A673 (cell line): ENCODE measurements at regions not wholly inside any gene's neighbourhood (a gene's known extent, or its start where the extent isn't known, plus 50 kb on each side); places are given as distances from the start of the nearest gene placed in this dataset.

Source experiments
- BruUV-seq: library from RNA; stranded (reverse); fragments of 400-500 nt; replicated peaks from 2 replicates; lab custom pipeline; 2021; lab: Mats Ljungman, UMichigan
- CTCF ChIA-PET: fragments of 300-600 bp; sonication (Branson Sonifier 250); formaldehyde crosslinking; loops from one replicate; lab custom pipeline; 2022; ENCODE audit warnings: antibody characterized with exemption; lab: Charles Lee
- POLR2A ChIA-PET: fragments of 300-600 bp; sonication (Branson Sonifier 250); formaldehyde crosslinking; loops from one replicate; lab custom pipeline; 2022; ENCODE audit warnings: antibody characterized with exemption; ENCODE audit not compliant: low non-redundant PET; lab: Charles Lee
- DNase-seq: peaks from one replicate; pipeline ENCODE4 v3.0.0-alpha.2; 2015; ENCODE audit warnings: low spot score
- H3K27ac ChIP-seq: fragments of 200-600 bp; sonication (generic); 2 replicates; pipeline ENCODE4 v1.5.1; 2016; ENCODE audit warnings: mixed run types, low read depth, mild to moderate bottlenecking, mixed read lengths, antibody characterized with exemption, low read length; ENCODE audit not compliant: poor library complexity, severe bottlenecking
- H3K27me3 ChIP-seq: fragments of 200-600 bp; sonication (generic); replicated peaks from 2 replicates; pipeline ENCODE4 v1.6.1; 2017; ENCODE audit warnings: mixed run types, low read depth, mild to moderate bottlenecking, mixed read lengths, antibody characterized with exemption, low read length; ENCODE audit not compliant: insufficient read depth, poor library complexity
- H3K36me3 ChIP-seq: fragments of 200-600 bp; sonication (generic); 2 replicates; pipeline ENCODE4 v1.6.1; 2016; ENCODE audit warnings: mixed run types, mild to moderate bottlenecking, mixed read lengths, antibody characterized with exemption, low read length; ENCODE audit not compliant: insufficient read depth, poor library complexity, severe bottlenecking
- H3K4me1 ChIP-seq: fragments of 200-600 bp; sonication (generic); 2 replicates; pipeline ENCODE4 v1.6.1; 2017; ENCODE audit warnings: mixed run types, mild to moderate bottlenecking, mixed read lengths, antibody characterized with exemption, low read length; ENCODE audit not compliant: insufficient read depth, poor library complexity, severe bottlenecking
- H3K4me3 ChIP-seq: fragments of 200-600 bp; sonication (generic); 2 replicates; pipeline ENCODE4 v1.5.1; 2016; ENCODE audit warnings: low read depth, mixed run types, mild to moderate bottlenecking, mixed read lengths, low read length; ENCODE audit not compliant: poor library complexity, severe bottlenecking
- H3K9me3 ChIP-seq: fragments of 200-600 bp; sonication (generic); 2 replicates; pipeline ENCODE4 v1.6.1; 2016; ENCODE audit warnings: mixed run types, low read depth, mild to moderate bottlenecking, mixed read lengths, antibody characterized with exemption, low read length; ENCODE audit not compliant: poor library complexity, severe bottlenecking
- CTCF ChIP-seq: fragments of 300-800, 200-600 bp; sonication (generic); conservative IDR thresholded peaks from 2 replicates; pipeline ENCODE4 v1.5.1; 2017; ENCODE audit warnings: low read depth, mild to moderate bottlenecking, antibody characterized with exemption, low read length, moderate library complexity, mixed read lengths
- EZH2 ChIP-seq: fragments of 200-600 bp; sonication (generic); IDR thresholded peaks from 2 replicates; pipeline ENCODE4 v1.6.1; 2017; ENCODE audit warnings: borderline replicate concordance, low read depth, mild to moderate bottlenecking, mixed read lengths, antibody characterized with exemption, low read length; ENCODE audit not compliant: poor library complexity, severe bottlenecking
- intact Hi-C: fragments of 100-400 bp; cut with micrococcal nuclease; formaldehyde crosslinking; loops from one replicate; pipeline ENCODE4 v1.10.0; 2022; ENCODE audit not compliant: unreplicated experiment

DNA sequence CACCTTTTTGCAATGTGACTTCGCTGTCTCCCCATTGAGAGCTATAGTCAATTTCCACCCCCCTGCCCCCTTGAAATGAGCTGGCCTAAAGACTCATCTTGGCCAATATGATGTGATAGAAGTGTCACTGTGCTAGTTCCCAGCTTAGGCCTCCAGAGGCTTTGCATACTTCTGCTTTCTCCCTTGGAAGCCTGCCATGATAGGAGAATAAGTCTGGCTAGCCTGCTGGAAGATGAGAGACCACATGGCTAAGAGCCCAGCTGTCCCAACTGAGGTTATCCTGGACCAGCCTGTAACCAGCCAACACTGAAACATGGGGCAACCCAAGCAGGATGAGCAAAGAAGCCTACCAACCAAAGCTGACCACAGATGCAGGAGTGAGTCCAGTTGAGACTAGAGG, 196.9 kb downstream of the GRIN2B start:
- CTCF ChIA-PET, result interaction anchor here (0.6 kb wide), 1 partner anchor 236 kb away, joined by 5 read pairs; no protein-coding TSS in a partner anchor
- no TSS peak for BruUV-seq
- Histone ChIP-seq H3K4me3 (no peak overlapping the region), H3K36me3 (no peaks in the 10 kb centered on the region), H3K9me3 (no peaks in the 10 kb centered on the region), H3K27ac (no peak overlapping the region), H3K27me3 (peaks cover 52% of the 10 kb centered on the region), H3K4me1 (no peaks in the 10 kb centered on the region)
- DNase-seq, result no peak
- TF ChIP-seq EZH2 (no peak), CTCF (no peak)
- intact Hi-C loops, result no loop called here
- POLR2A ChIA-PET, result no interaction called here

GRCh38 chr12:13780453-13780852, 200.9 kb downstream of the GRIN2B start:
- no peak for DNase-seq
- TF ChIP-seq CTCF (no peak), EZH2 (no peak)
- Histone ChIP-seq H3K36me3 (no peaks in the 10 kb centered on the region), H3K27ac (no peak overlapping the region), H3K9me3 (no peaks in the 10 kb centered on the region), H3K4me1 (no peaks in the 10 kb centered on the region), H3K27me3 (peaks cover 55% of the 10 kb centered on the region), H3K4me3 (no peak overlapping the region)
- no TSS peak for BruUV-seq
- POLR2A ChIA-PET, result no interaction called here
- CTCF ChIA-PET, result no interaction called here
- intact Hi-C loops, result no loop called here

DNA sequence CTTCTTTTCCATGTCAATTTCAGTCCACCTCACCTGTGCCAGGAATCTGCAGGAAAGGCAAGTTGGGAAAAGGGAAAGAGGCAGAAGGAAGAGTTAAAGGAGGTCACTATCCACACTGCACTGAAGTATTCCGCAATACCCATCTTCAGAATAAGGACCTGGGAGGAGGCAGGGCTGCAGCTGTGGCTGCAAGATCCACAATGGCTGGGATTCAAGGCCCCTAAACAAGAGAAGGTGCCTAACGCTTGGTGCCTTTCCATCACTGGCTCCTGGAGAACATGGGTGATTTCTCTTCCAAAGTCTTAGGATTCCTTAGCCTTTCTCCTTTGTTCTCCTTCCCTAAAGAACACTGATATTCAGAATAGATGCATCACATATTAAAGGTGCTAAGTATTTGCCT, 204.0 kb downstream of the GRIN2B start:
- Histone ChIP-seq H3K36me3 (no peaks in the 10 kb centered on the region), H3K27ac (no peak overlapping the region), H3K4me1 (no peaks in the 10 kb centered on the region), H3K4me3 (no peak overlapping the region), H3K9me3 (no peaks in the 10 kb centered on the region), H3K27me3 (peaks cover 58% of the 10 kb centered on the region)
- no peak for DNase-seq
- ChIA-PET POLR2A (no interaction called here), CTCF (no interaction called here)
- intact Hi-C loops, result no loop called here
- TF ChIP-seq EZH2 (no peak), CTCF (no peak)
- BruUV-seq, result no TSS peak
